HCT116 (cell line): ENCODE measurements at regions not wholly inside any gene's neighbourhood (a gene's known extent, or its start where the extent isn't known, plus 50 kb on each side); places are given as distances from the start of the nearest gene placed in this dataset.

ENCODE experiments used
- ATAC-seq: fragments of 200-7000 bp; cut with Tn5 transposase; 2 replicates; pipeline ENCODE4 v1.9.1; 2020; ENCODE audit warnings: mild to moderate bottlenecking, moderate library complexity
- BruUV-seq: library from RNA; stranded (reverse); fragments of 400-500 nt; replicated peaks from 2 replicates; lab custom pipeline; 2021; lab: Mats Ljungman, UMichigan
- CTCF ChIA-PET: fragments of 300-600 bp; sonication (Branson Sonifier 250); formaldehyde crosslinking; loops from one replicate; lab custom pipeline; 2021; ENCODE audit warnings: antibody characterized with exemption; lab: Charles Lee
- POLR2A ChIA-PET: fragments of 300-600, 350-600 bp; sonication (Branson Sonifier 250); formaldehyde crosslinking; loops from one replicate; lab custom pipeline; 2021; ENCODE audit warnings: antibody characterized with exemption; lab: Charles Lee
- RAD21 ChIA-PET, 2 experiments: fragments of 300-600 bp; sonication (Branson Sonifier 250); formaldehyde crosslinking; loops; one replicate each; lab custom pipeline; 2023; ENCODE audit warnings: low total read pairs in 2 of 2; ENCODE audit not compliant: uncharacterized antibody in 2 of 2, unreplicated experiment in 2 of 2, low non-redundant PET in 1 of 2; lab: Charles Lee
- DNase-seq: peaks from one replicate; pipeline ENCODE4 v3.0.0-alpha.2; 2010; ENCODE audit warnings: low read depth, low spot score
- H2AFZ ChIP-seq: fragments of 200-600 bp; shearing (Covaris generic), sonication (generic); 2 replicates; pipeline ENCODE4 v1.6.1; 2017; ENCODE audit warnings: low read depth, mixed run types, mixed read lengths, antibody characterized with exemption, low read length; ENCODE audit not compliant: poor library complexity, severe bottlenecking
- H3K27ac ChIP-seq: 2 replicates; pipeline ENCODE4 v1.5.1; 2012; ENCODE audit warnings: low read depth, low read length
- H3K27me3 ChIP-seq: fragments of 200-600 bp; sonication (generic); 2 replicates; pipeline ENCODE4 v1.6.1; 2016; ENCODE audit warnings: mixed run types, low read length, mixed read lengths; ENCODE audit not compliant: insufficient read depth
- H3K36me3 ChIP-seq, 2 experiments: fragments of 200-500 bp in 1 of 2; fragments of 200-600 bp in 1 of 2; sonication (Bioruptor generic) in 1 of 2; sonication (generic) in 1 of 2; 2 replicates each; pipeline versions ENCODE4 v1.5.1 to v1.6.1; 2014 to 2016; ENCODE audit warnings: low read length in 2 of 2, inconsistent platforms in 1 of 2, mixed read lengths in 1 of 2, mixed run types in 1 of 2; ENCODE audit not compliant: insufficient read depth in 2 of 2, control insufficient read depth in 1 of 2
- H3K4me1 ChIP-seq, 2 experiments: fragments of 200-600 bp in 1 of 2; sonication (generic) in 1 of 2; 2 replicates each; pipeline versions ENCODE4 v1.5.1 to v1.6.1; 2012 to 2017; ENCODE audit warnings: low read length in 2 of 2, inconsistent platforms in 1 of 2, mild to moderate bottlenecking in 1 of 2, mixed read lengths in 1 of 2, mixed run types in 1 of 2, moderate library complexity in 1 of 2; ENCODE audit not compliant: insufficient read depth in 2 of 2, control insufficient read depth in 1 of 2
- H3K4me2 ChIP-seq: fragments of 200-600 bp; sonication (generic); 2 replicates; pipeline ENCODE4 v1.6.1; 2017; ENCODE audit warnings: mixed run types, low read length, mixed read lengths
- H3K4me3 ChIP-seq, 2 experiments: fragments of 200-600 bp in 1 of 2; sonication (generic) in 1 of 2; replicated peaks in 1 of 2; 2 replicates each; pipeline ENCODE4 v1.5.1; 2011 to 2016; ENCODE audit warnings: low read length in 2 of 2, control low read depth in 1 of 2, low read depth in 1 of 2, mild to moderate bottlenecking in 1 of 2, mixed read lengths in 1 of 2, mixed run types in 1 of 2
- H3K79me2 ChIP-seq: fragments of 200-600 bp; sonication (generic); 2 replicates; pipeline ENCODE4 v1.6.1; 2017; ENCODE audit warnings: mild to moderate bottlenecking, mixed run types, low read length, moderate library complexity, mixed read lengths; ENCODE audit not compliant: insufficient read depth
- H3K9ac ChIP-seq: fragments of 200-600 bp; sonication (generic); 2 replicates; pipeline ENCODE4 v1.6.1; 2016; ENCODE audit warnings: low read length, mixed read lengths
- H3K9me2 ChIP-seq: fragments of 200-600 bp; sonication (generic), shearing (Covaris generic); 2 replicates; pipeline ENCODE4 v1.6.1; 2017; ENCODE audit warnings: mixed run types, mild to moderate bottlenecking, moderate library complexity; ENCODE audit not compliant: insufficient read depth
- H3K9me3 ChIP-seq, 2 experiments: fragments of 200-500 bp in 1 of 2; fragments of 200-600 bp in 1 of 2; sonication (Bioruptor generic) in 1 of 2; sonication (generic) in 1 of 2; 2 replicates each; pipeline ENCODE4 v1.6.1; 2014 to 2017; ENCODE audit warnings: low read length in 2 of 2, mixed read lengths in 2 of 2, inconsistent platforms in 1 of 2, low read depth in 1 of 2, mild to moderate bottlenecking in 1 of 2, mixed run types in 1 of 2, moderate library complexity in 1 of 2; ENCODE audit not compliant: control insufficient read depth in 1 of 2, insufficient read depth in 1 of 2
- H4K20me1 ChIP-seq: fragments of 200-600 bp; sonication (generic), shearing (Covaris generic); 2 replicates; pipeline ENCODE4 v1.6.1; 2017; ENCODE audit warnings: mixed run types, mild to moderate bottlenecking, moderate library complexity; ENCODE audit not compliant: insufficient read depth
- ATF3 ChIP-seq: IDR thresholded peaks from 2 replicates; pipeline ENCODE4 v1.6.1; 2012
- CEBPB ChIP-seq: IDR thresholded peaks from 2 replicates; pipeline ENCODE4 v1.6.1; 2012; ENCODE audit warnings: low read depth
- CTCF ChIP-seq, 3 experiments: fragments of 200-600 bp in 1 of 3; sonication (generic) in 1 of 3; IDR thresholded peaks in 2 of 3; conservative IDR thresholded peaks in 1 of 3; 2 replicates each; pipeline ENCODE4 v1.5.1; 2012 to 2017; ENCODE audit warnings: low read depth in 2 of 3, low read length in 2 of 3, antibody characterized with exemption in 1 of 3, borderline replicate concordance in 1 of 3, control low read depth in 1 of 3, mild to moderate bottlenecking in 1 of 3, mixed read lengths in 1 of 3, mixed run types in 1 of 3, moderate library complexity in 1 of 3; ENCODE audit not compliant: insufficient read depth in 1 of 3
- EGR1 ChIP-seq: IDR thresholded peaks from 2 replicates; pipeline ENCODE4 v1.6.1; 2012; ENCODE audit warnings: low read depth
- ELF1 ChIP-seq: IDR thresholded peaks from 2 replicates; pipeline ENCODE4 v1.6.1; 2012; ENCODE audit warnings: low read depth, borderline replicate concordance
- EZH2phosphoT487 ChIP-seq: fragments of 200-600 bp; IDR thresholded peaks from 2 replicates; pipeline ENCODE4 v1.6.1; 2018; ENCODE audit warnings: antibody characterized with exemption, borderline replicate concordance
- FOSL1 ChIP-seq: IDR thresholded peaks from 2 replicates; pipeline ENCODE4 v1.6.1; 2012; ENCODE audit warnings: low read depth
- JUND ChIP-seq: IDR thresholded peaks from 2 replicates; pipeline ENCODE4 v1.6.1; 2012
- MAX ChIP-seq: IDR thresholded peaks from 2 replicates; pipeline ENCODE4 v1.6.1; 2012
- POLR2A ChIP-seq: IDR thresholded peaks from 2 replicates; pipeline ENCODE4 v1.7.0; 2011; ENCODE audit warnings: borderline replicate concordance; ENCODE audit not compliant: insufficient read depth, insufficient read length; ENCODE audit errors: extremely low read depth
- POLR2AphosphoS5 ChIP-seq: IDR thresholded peaks from 2 replicates; pipeline ENCODE4 v1.6.1; 2011; ENCODE audit warnings: mild to moderate bottlenecking, low read depth, low read length, moderate library complexity
- RAD21 ChIP-seq: IDR thresholded peaks from 2 replicates; pipeline ENCODE4 v1.6.1; 2012; ENCODE audit warnings: low read depth, mild to moderate bottlenecking
- REST ChIP-seq: IDR thresholded peaks from 2 replicates; pipeline ENCODE4 v1.6.1; 2012; ENCODE audit warnings: low read depth
- SIN3A ChIP-seq: IDR thresholded peaks from 2 replicates; pipeline ENCODE4 v1.6.1; 2012; ENCODE audit warnings: low read depth
- SP1 ChIP-seq: IDR thresholded peaks from 2 replicates; pipeline ENCODE4 v1.6.1; 2012; ENCODE audit warnings: low read depth
- SRF ChIP-seq: IDR thresholded peaks from 2 replicates; pipeline ENCODE4 v1.6.1; 2012; ENCODE audit warnings: low read depth
- YY1 ChIP-seq: IDR thresholded peaks from 2 replicates; pipeline ENCODE4 v1.6.1; 2011; ENCODE audit warnings: low read length, low read depth, moderate library complexity, mild to moderate bottlenecking; ENCODE audit not compliant: insufficient replicate concordance; ENCODE audit errors: extremely low read depth
- ZFX ChIP-seq: fragments of 450-650 bp; IDR thresholded peaks from 2 replicates; pipeline ENCODE4 v1.6.1; 2017
- intact Hi-C: fragments of 100-400 bp; cut with micrococcal nuclease; formaldehyde crosslinking; loops from 2 replicates; pipeline ENCODE4 v1.10.0; 2022

- H3K79me2 ChIP-seq = no peaks in the 10 kb centered on the region
- ChIA-PET POLR2A (no interaction called here), RAD21 (no interaction called here)
- no peak for ATAC-seq
- H3K27ac ChIP-seq = no peak overlapping the region
- no peaks in the 10 kb centered on the region for H3K4me1 ChIP-seq
- H2AFZ ChIP-seq = no peak overlapping the region
- no peaks in the 10 kb centered on the region for H3K9me3 ChIP-seq
- no peaks in the 10 kb centered on the region for H3K36me3 ChIP-seq
- DNase-seq = no peak
- no peak for TF ChIP-seq ZFX
- TF ChIP-seq MAX = no peak
- TF ChIP-seq SP1 = no peak
- TF ChIP-seq EGR1 = no peak
- TF ChIP-seq CEBPB = no peak
- no peak for TF ChIP-seq ELF1
- TF ChIP-seq FOSL1 = no peak
- TF ChIP-seq POLR2AphosphoS5 = no peak
- TF ChIP-seq SIN3A = no peak
- TF ChIP-seq SRF = no peak
- no peak for TF ChIP-seq JUND
- TF ChIP-seq RAD21 = no peak
- no peak for TF ChIP-seq ATF3
- TF ChIP-seq POLR2A = no peak
- TF ChIP-seq REST = no peak
- no peak for TF ChIP-seq YY1
- TF ChIP-seq EZH2phosphoT487 = no peak
- no peak for TF ChIP-seq CTCF (IDR thresholded peaks at IDR 0.05 in 2 of 3, conservative IDR thresholded peaks at IDR 0.05 in 1 of 3; ENCODE audit: borderline replicate concordance in 1 of 3, insufficient read depth in 1 of 3, low read depth in 2 of 3, low read length in 2 of 3)
- TF ChIP-seq, all 23 proteins: peak for 0
- Histone ChIP-seq H3K9ac (no peak overlapping the region), H3K4me3 (no peak overlapping the region), H3K4me2 (no peak overlapping the region), H4K20me1 (no peaks in the 10 kb centered on the region), H3K9me2 (no peaks in the 10 kb centered on the region), H3K27me3 (no peaks in the 10 kb centered on the region)
- no TSS peak for BruUV-seq
- CTCF ChIA-PET = no interaction called here
- intact Hi-C loops = no loop called here
These were observed 545.5 kb downstream of the TCERG1L start for GRCh38 chr10:130766071-130766470.
